HG03025 (cell line): ENCODE measurements at regions not wholly inside any gene's neighbourhood (a gene's known extent, or its start where the extent isn't known, plus 50 kb on each side); places are given as distances from the start of the nearest gene placed in this dataset.
"Not testable (repeated sequence)": the region's sequence is repeated elsewhere in the genome, so short reads cannot be mapped to it uniquely, and the experiment has no call there.

Experiments
- ATAC-seq: cut with Tn5 transposase; IDR thresholded peaks from one replicate; pipeline ENCODE4 v1.9.1; 2021; ENCODE audit warnings: mild to moderate bottlenecking, moderate library complexity; ENCODE audit not compliant: unreplicated experiment, low FRiP score

DNA sequence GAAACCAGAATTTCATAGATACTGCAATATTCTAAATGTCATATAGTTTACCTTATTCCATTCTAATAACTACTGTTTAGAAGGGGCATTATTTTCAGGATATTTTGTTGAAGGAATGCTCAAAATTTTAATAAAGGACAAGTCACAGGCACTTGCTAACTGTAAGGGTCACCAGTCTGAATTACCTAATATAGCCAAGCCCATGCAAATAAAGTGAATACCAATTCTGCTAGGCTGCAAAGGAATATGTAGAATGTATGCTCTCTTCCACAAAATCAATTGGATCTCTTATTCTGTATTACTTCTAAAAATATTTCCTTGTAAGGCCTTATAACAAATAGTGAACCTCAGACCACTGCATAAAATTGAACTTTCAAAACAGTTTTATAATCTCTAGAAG lies 52.3 kb upstream of the FAT4 start:
- ATAC-seq, result no peak

GRCh38 chr4:125262079-125262478 lies 52.7 kb upstream of the FAT4 start:
- ATAC-seq, result no peak

GRCh38 chr4:125254106-125254505 lies 60.6 kb upstream of the FAT4 start:
- no peak for ATAC-seq

DNA sequence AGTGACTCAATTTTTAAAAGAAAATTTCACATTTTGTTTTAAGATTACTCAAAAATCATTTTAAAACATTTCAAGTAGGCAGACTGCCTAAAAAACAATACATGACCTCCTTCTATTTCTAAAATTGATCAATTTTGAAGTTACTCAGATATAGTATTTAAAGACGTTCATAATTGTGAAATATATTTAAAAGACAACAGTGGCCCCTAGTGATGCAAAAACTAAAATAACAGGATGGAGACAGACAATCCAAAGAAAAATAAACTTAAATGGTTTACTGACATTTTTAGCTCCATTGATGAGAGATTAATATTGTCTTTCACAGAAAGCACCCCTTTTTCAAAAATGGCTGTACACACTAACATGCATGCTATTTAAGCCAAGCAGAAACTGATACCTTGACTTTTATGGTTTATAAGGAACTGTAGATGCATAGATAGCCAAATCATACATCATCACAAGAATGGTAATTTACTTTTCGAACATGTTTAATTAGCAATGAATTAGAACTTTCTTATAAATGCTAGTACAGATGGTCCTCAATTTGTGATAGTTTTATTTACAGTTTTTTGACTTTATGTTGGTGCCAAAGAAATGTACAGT lies 69.8 kb upstream of the FAT4 start:
- ATAC-seq, result no peak

GRCh38 chr4:125243789-125244397 lies 70.9 kb upstream of the FAT4 start:
- ATAC-seq, result no peak

GRCh38 chr4:125235971-125236370 lies 78.8 kb upstream of the FAT4 start:
- ATAC-seq, result no peak

GRCh38 chr4:125231661-125232060 lies 83.1 kb upstream of the FAT4 start:
- no peak for ATAC-seq

DNA sequence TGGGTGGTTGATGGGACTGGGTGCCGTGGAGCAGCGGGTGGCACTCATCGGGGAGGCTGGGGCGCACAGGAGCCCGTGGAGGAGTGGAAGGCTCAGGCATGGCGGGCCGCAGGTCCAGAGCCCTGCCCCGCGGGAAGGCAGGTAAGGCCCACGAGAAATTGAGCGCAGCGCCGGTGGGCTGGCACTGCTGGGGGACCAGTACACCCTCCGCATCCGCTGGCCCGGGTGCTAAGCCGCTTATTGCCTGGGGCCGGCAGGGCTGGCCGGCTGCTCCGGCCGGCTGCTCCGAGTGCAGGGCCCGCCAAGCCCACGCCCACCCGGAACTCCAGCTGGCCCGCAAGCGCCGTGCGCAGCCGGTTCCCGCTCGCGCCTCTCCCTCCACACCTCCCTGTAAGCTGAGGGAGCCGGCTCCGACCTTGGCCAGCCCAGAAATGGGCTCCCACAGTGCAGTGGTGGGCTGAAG lies 85.1 kb upstream of the FAT4 start:
- ATAC-seq, result no peak

DNA sequence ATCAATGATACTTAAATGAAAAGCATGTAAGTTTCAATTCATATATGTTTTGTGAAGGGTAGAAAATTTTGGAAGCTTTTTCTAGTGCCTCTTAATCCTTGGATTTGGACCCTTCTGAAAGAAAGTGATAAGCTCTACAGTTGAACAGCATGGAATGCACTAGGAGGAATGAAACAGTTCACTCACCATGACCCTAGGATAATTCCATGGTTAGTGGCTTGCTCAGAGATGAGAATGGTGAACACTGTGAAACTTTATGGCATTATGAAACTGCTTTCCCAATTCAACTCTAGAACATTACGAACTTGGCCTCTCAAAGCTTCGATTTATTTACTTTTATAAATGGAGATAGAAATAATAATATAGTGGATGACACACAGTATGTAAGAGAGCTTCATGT lies 88.9 kb upstream of the FAT4 start:
- ATAC-seq, result no peak

- ATAC-seq, result no peak
These were observed 114.2 kb upstream of the FAT4 start for GRCh38 chr4:125200556-125200955.

- ATAC-seq, result no peak
These were observed 115.8 kb upstream of the FAT4 start for GRCh38 chr4:125198916-125199315.

- ATAC-seq, result not testable (repeated sequence)
These were observed 122.8 kb upstream of the FAT4 start for GRCh38 chr4:125191874-125192459.

GRCh38 chr4:125191232-125191631 lies 123.5 kb upstream of the FAT4 start:
- ATAC-seq, result no peak

- no peak for ATAC-seq
These were observed 127.3 kb upstream of the FAT4 start for GRCh38 chr4:125187226-125188176.

- no peak for ATAC-seq
These were observed 130.6 kb upstream of the FAT4 start for GRCh38 chr4:125184116-125184515.

DNA sequence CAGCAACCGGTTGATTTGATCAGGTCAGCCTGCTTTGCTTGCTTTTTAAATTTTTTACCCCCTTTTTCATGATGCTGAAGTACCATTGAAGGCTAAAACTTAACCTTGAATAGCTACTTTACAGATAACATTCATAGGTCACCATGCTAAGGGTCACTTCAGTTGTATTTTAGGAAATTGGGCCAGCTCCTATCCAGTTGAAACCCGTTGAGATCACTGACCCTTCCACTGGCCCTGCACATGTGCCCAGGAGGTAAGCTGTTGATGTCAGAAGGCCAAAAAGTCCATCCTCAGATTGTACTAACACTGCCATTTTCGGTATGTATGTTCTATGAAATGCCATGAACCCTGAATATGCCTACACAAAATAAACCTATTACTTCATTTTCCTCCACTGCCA lies 133.0 kb upstream of the FAT4 start:
- ATAC-seq, result no peak

DNA sequence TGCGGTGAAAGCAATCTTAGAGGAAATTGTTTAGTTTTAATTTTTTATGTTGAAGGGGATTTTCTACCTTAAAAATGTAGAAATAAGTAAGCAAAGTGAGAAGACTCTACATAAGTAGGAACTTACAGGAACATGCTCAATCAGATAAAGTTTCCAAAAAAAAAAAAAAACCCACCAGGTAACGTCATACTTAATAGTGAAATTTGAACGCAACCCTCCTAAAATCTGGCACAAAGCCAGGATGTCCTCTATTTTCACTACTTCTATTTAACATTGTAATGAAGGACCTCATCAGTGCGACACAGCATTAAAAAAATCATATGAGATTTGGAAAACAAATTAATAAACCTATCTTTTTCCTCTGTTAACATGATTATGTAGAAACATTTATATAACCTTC lies 135.0 kb upstream of the FAT4 start:
- ATAC-seq, result no peak

DNA sequence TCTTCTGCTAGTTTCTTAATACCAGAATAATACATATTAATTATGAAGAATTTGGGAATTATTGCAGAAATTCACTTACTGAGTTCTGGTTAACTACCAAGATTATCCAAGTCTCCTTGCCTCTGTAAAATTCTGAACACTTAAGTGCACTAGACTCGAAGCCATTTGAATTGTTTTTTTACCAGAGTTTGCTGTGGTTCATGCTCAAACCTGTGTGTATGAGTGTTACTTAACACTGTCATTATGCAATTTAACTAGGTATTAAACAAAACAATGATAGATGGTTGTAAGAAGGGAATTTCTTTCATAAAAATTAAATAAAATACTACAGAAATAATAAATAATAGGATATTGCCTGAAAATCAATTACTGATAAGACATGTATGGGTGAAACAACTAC lies 145.6 kb upstream of the FAT4 start:
- ATAC-seq, result no peak

GRCh38 chr4:125168531-125168930 lies 146.2 kb upstream of the FAT4 start:
- no peak for ATAC-seq

- not testable (repeated sequence) for ATAC-seq
These were observed 148.7 kb upstream of the FAT4 start for GRCh38 chr4:125166012-125166411.

GRCh38 chr4:125159001-125159400 lies 155.8 kb upstream of the FAT4 start:
- ATAC-seq, result no peak
